H1 (cell line): ENCODE measurements at regions not wholly inside any gene's neighbourhood (a gene's known extent, or its start where the extent isn't known, plus 50 kb on each side); places are given as distances from the start of the nearest gene placed in this dataset.

Source experiments
- CHD1 ChIP-seq: IDR thresholded peaks from 2 replicates; pipeline ENCODE4 v1.6.1; 2012; ENCODE audit warnings: low read depth, low read length, improper control_type of control experiment
- EGR1 ChIP-seq: IDR thresholded peaks from 2 replicates; pipeline ENCODE4 v1.6.1; 2011; ENCODE audit warnings: low read depth, low read length, borderline replicate concordance
- RAD21 ChIP-seq, 2 experiments: IDR thresholded peaks in 1 of 2; conservative IDR thresholded peaks in 1 of 2; 2 replicates each; pipeline ENCODE4 v1.6.1; 2011; ENCODE audit warnings: low read depth in 2 of 2, low read length in 2 of 2, improper control_type of control experiment in 1 of 2, inconsistent platforms in 1 of 2, mild to moderate bottlenecking in 1 of 2, moderate library complexity in 1 of 2
- RBBP5 ChIP-seq: IDR thresholded peaks from 2 replicates; pipeline ENCODE4 v1.7.1; 2012; ENCODE audit warnings: low read depth, mild to moderate bottlenecking, inconsistent platforms, low read length, moderate library complexity, borderline replicate concordance
- TF ChIP-seq, protein P1 (sequence below), 3 experiments: IDR thresholded peaks; 1 replicate in 2 of 3; 2 replicates in 1 of 3; pipeline versions ENCODE4 v1.5.1 to v1.6.1; 2011; ENCODE audit warnings: low read length in 3 of 3, mild to moderate bottlenecking in 3 of 3, inconsistent platforms in 2 of 3, low read depth in 1 of 3, moderate library complexity in 1 of 3; ENCODE audit not compliant: insufficient read depth in 1 of 3; ENCODE audit errors: control extremely low read depth in 1 of 3

DNA sequence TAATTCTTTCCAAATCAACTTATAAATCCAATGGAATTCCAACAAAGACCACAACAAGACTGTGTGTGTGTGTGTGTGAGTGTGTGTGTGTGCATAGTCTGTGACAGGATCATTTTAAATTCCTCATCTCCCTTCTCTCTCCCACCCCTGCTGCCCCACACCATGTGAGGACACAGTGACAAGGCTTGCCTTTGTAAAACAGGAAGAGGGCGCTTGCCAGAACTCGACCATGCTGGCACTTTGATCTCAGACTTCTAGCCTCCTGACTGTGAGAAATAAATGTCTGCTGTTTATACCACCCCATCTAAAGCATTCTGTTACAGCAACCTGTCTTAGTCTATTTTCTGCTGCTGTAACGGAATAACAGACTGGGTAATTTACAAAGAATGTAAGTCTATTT, 99.1 kb downstream of the NSMCE3 start (continued):
- TF ChIP-seq EGR1 (no peak), RBBP5 (no peak), CHD1 (no peak), RAD21 (IDR thresholded peaks at IDR 0.05 in 1 of 2, conservative IDR thresholded peaks at IDR 0.05 in 1 of 2; ENCODE audit: low read depth in 2 of 2, low read length in 2 of 2) (no peak)
- TF ChIP-seq, protein P1, sequence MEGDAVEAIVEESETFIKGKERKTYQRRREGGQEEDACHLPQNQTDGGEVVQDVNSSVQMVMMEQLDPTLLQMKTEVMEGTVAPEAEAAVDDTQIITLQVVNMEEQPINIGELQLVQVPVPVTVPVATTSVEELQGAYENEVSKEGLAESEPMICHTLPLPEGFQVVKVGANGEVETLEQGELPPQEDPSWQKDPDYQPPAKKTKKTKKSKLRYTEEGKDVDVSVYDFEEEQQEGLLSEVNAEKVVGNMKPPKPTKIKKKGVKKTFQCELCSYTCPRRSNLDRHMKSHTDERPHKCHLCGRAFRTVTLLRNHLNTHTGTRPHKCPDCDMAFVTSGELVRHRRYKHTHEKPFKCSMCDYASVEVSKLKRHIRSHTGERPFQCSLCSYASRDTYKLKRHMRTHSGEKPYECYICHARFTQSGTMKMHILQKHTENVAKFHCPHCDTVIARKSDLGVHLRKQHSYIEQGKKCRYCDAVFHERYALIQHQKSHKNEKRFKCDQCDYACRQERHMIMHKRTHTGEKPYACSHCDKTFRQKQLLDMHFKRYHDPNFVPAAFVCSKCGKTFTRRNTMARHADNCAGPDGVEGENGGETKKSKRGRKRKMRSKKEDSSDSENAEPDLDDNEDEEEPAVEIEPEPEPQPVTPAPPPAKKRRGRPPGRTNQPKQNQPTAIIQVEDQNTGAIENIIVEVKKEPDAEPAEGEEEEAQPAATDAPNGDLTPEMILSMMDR (IDR thresholded peaks at IDR 0.05; ENCODE audit: control extremely low read depth in 1 of 3, insufficient read depth in 1 of 3, low read depth in 1 of 3, low read length in 3 of 3), result no peak
